ENCODE measurements at regions not wholly inside any gene's neighbourhood (a gene's known extent, or its start where the extent isn't known, plus 50 kb on each side); places are given as distances from the start of the nearest gene placed in this dataset.

DNA sequence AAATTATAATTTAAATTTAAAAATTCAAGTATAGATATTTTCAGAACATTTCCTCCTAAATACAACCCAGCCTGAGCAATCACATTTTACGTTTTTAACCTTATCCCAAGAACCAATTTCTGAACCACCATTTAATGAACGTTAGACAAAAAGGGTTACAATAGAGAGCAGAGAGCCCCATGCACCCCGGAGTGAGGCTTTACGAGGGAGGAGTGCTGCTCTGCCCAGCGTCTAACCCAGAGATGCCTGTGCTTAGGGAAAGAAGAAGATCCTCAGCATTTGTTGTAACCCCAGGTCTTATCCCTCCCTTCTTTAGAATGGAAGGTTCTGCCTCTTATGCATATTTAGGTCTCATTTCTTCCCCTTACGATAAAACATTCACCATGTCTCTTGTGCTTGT lies 169.1 kb downstream of the ICE1 start (continued):
- TF ChIP-seq, protein P1, sequence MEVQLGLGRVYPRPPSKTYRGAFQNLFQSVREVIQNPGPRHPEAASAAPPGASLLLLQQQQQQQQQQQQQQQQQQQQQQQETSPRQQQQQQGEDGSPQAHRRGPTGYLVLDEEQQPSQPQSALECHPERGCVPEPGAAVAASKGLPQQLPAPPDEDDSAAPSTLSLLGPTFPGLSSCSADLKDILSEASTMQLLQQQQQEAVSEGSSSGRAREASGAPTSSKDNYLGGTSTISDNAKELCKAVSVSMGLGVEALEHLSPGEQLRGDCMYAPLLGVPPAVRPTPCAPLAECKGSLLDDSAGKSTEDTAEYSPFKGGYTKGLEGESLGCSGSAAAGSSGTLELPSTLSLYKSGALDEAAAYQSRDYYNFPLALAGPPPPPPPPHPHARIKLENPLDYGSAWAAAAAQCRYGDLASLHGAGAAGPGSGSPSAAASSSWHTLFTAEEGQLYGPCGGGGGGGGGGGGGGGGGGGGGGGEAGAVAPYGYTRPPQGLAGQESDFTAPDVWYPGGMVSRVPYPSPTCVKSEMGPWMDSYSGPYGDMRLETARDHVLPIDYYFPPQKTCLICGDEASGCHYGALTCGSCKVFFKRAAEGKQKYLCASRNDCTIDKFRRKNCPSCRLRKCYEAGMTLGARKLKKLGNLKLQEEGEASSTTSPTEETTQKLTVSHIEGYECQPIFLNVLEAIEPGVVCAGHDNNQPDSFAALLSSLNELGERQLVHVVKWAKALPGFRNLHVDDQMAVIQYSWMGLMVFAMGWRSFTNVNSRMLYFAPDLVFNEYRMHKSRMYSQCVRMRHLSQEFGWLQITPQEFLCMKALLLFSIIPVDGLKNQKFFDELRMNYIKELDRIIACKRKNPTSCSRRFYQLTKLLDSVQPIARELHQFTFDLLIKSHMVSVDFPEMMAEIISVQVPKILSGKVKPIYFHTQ (CRISPR knock-in tag; IDR thresholded peaks at IDR 0.05): no peak
- TF ChIP-seq, protein P2, sequence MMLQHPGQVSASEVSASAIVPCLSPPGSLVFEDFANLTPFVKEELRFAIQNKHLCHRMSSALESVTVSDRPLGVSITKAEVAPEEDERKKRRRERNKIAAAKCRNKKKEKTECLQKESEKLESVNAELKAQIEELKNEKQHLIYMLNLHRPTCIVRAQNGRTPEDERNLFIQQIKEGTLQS (CRISPR knock-in tag; conservative IDR thresholded peaks at IDR 0.05): no peak
- TF ChIP-seq STAT6 (CRISPR knock-in tag; conservative IDR thresholded peaks at IDR 0.05; ENCODE audit: low read depth) (no peak), ZNF423 (CRISPR knock-in tag; IDR thresholded peaks at IDR 0.05) (no peak), CREB1 (CRISPR knock-in tag; IDR thresholded peaks at IDR 0.05) (no peak), SMAD3 (CRISPR knock-in tag; IDR thresholded peaks at IDR 0.05; ENCODE audit: borderline replicate concordance) (no peak), ZNF281 (CRISPR knock-in tag; IDR thresholded peaks at IDR 0.05) (no peak), CBFB (CRISPR knock-in tag; IDR thresholded peaks at IDR 0.05; ENCODE audit: low read depth) (no peak), EMX1 (CRISPR knock-in tag; IDR thresholded peaks at IDR 0.05) (no peak)

DNA sequence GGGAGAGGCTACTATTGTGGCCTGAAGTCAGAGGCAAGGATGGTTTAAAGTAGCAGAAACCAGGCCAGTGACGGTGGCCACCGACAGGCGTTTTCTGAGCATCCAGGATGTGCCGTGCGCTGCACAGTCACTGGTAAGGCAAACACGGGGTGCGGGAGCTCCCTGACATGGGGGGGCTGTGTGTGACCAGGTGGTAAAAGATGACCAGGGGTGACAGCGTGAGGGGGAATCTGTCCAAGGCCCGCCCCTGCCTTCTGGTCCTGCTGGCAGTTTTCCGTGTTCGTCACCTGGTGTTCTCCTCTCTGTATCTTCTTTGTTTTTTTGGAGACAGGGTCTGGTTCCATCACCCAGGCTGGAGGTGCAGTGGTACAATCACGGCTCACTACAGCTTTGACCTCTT lies 167.4 kb downstream of the ICE1 start:
- H3K27ac Mint-ChIP-seq: no peak overlapping the region
- H3K27me3 Mint-ChIP-seq (ENCODE audit: low read depth): peaks cover 3% of the 10 kb centered on the region; the same call in 1 of the 2 replicates
- ChIA-PET CTCF (no interaction called here), POLR2A (no interaction called here)
- DNase-seq (ENCODE audit: low spot score) (no peak), ATAC-seq (no peak)
- no peaks in the 10 kb centered on the region for H3K4me1 Mint-ChIP-seq
- H3K36me3 Mint-ChIP-seq: peaks cover 19% of the 10 kb centered on the region
- H3K4me3 Mint-ChIP-seq: no peak overlapping the region
- H3K9me3 Mint-ChIP-seq: peaks cover 42% of the 10 kb centered on the region
- TF ChIP-seq JAZF1 (CRISPR knock-in tag; IDR thresholded peaks at IDR 0.05) (no peak), PRRX2 (CRISPR knock-in tag; IDR thresholded peaks at IDR 0.05) (no peak), ZNF532 (CRISPR knock-in tag; IDR thresholded peaks at IDR 0.05; ENCODE audit: borderline replicate concordance) (no peak), ATF1 (CRISPR knock-in tag; IDR thresholded peaks at IDR 0.05) (no peak), E2F5 (CRISPR knock-in tag; IDR thresholded peaks at IDR 0.05) (no peak), KAT7 (CRISPR knock-in tag; IDR thresholded peaks at IDR 0.05; ENCODE audit: borderline replicate concordance) (no peak), SMAD3 (CRISPR knock-in tag; IDR thresholded peaks at IDR 0.05; ENCODE audit: borderline replicate concordance) (no peak), ZNF232 (CRISPR knock-in tag; IDR thresholded peaks at IDR 0.05) (no peak)
- TF ChIP-seq, protein P3, sequence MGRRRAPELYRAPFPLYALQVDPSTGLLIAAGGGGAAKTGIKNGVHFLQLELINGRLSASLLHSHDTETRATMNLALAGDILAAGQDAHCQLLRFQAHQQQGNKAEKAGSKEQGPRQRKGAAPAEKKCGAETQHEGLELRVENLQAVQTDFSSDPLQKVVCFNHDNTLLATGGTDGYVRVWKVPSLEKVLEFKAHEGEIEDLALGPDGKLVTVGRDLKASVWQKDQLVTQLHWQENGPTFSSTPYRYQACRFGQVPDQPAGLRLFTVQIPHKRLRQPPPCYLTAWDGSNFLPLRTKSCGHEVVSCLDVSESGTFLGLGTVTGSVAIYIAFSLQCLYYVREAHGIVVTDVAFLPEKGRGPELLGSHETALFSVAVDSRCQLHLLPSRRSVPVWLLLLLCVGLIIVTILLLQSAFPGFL (CRISPR knock-in tag; IDR thresholded peaks at IDR 0.05; ENCODE audit: borderline replicate concordance): no peak
- TF ChIP-seq, protein P4, sequence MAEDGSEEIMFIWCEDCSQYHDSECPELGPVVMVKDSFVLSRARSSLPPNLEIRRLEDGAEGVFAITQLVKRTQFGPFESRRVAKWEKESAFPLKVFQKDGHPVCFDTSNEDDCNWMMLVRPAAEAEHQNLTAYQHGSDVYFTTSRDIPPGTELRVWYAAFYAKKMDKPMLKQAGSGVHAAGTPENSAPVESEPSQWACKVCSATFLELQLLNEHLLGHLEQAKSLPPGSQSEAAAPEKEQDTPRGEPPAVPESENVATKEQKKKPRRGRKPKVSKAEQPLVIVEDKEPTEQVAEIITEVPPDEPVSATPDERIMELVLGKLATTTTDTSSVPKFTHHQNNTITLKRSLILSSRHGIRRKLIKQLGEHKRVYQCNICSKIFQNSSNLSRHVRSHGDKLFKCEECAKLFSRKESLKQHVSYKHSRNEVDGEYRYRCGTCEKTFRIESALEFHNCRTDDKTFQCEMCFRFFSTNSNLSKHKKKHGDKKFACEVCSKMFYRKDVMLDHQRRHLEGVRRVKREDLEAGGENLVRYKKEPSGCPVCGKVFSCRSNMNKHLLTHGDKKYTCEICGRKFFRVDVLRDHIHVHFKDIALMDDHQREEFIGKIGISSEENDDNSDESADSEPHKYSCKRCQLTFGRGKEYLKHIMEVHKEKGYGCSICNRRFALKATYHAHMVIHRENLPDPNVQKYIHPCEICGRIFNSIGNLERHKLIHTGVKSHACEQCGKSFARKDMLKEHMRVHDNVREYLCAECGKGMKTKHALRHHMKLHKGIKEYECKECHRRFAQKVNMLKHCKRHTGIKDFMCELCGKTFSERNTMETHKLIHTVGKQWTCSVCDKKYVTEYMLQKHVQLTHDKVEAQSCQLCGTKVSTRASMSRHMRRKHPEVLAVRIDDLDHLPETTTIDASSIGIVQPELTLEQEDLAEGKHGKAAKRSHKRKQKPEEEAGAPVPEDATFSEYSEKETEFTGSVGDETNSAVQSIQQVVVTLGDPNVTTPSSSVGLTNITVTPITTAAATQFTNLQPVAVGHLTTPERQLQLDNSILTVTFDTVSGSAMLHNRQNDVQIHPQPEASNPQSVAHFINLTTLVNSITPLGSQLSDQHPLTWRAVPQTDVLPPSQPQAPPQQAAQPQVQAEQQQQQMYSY (CRISPR knock-in tag; IDR thresholded peaks at IDR 0.05): no peak
